HG03558 (cell line): ENCODE measurements at regions not wholly inside any gene's neighbourhood (a gene's known extent, or its start where the extent isn't known, plus 50 kb on each side); places are given as distances from the start of the nearest gene placed in this dataset.
"Not testable (repeated sequence)": the region's sequence is repeated elsewhere in the genome, so short reads cannot be mapped to it uniquely, and the experiment has no call there.

Experiments used
- ATAC-seq: cut with Tn5 transposase; IDR thresholded peaks from one replicate; pipeline ENCODE4 v1.9.1; 2021; ENCODE audit warnings: moderate number of reproducible peaks; ENCODE audit not compliant: unreplicated experiment; ENCODE audit errors: extremely low read depth

GRCh38 chr2:161480123-161480522, 64.0 kb downstream of the TBR1 start:
- no peak for ATAC-seq

GRCh38 chr2:161481619-161482018, 65.5 kb downstream of the TBR1 start:
- ATAC-seq: no peak

- ATAC-seq: no peak
These were observed 68.0 kb downstream of the TBR1 start for GRCh38 chr2:161484061-161484460.

GRCh38 chr2:161486111-161486510, 70.0 kb downstream of the TBR1 start:
- ATAC-seq: no peak

GRCh38 chr2:161488131-161488699, 72.1 kb downstream of the TBR1 start:
- no peak for ATAC-seq

GRCh38 chr2:161488879-161489278, 72.8 kb downstream of the TBR1 start:
- no peak for ATAC-seq

GRCh38 chr2:161500892-161501610, 85.0 kb downstream of the TBR1 start:
- ATAC-seq: peak; percentile 38

GRCh38 chr2:161502279-161502678, 86.2 kb downstream of the TBR1 start:
- ATAC-seq: not testable (repeated sequence)

- ATAC-seq: not testable (repeated sequence)
These were observed 88.7 kb downstream of the TBR1 start for GRCh38 chr2:161504628-161505289.

- ATAC-seq: not testable (repeated sequence)
These were observed 89.4 kb downstream of the TBR1 start for GRCh38 chr2:161505466-161505865.

- not testable (repeated sequence) for ATAC-seq
These were observed 97.4 kb downstream of the TBR1 start for GRCh38 chr2:161513295-161514032.

GRCh38 chr2:161522796-161523195, 101.4 kb upstream of the SLC4A10 start:
- ATAC-seq: no peak

GRCh38 chr2:161533218-161533617, 91.0 kb upstream of the SLC4A10 start:
- no peak for ATAC-seq

- no peak for ATAC-seq
These were observed 77.6 kb upstream of the SLC4A10 start for GRCh38 chr2:161546635-161547034.

- no peak for ATAC-seq
These were observed 77.1 kb upstream of the SLC4A10 start for GRCh38 chr2:161547130-161547529.

GRCh38 chr2:161552015-161552414, 72.2 kb upstream of the SLC4A10 start:
- no peak for ATAC-seq

GRCh38 chr2:161555826-161556225, 68.4 kb upstream of the SLC4A10 start:
- no peak for ATAC-seq

- ATAC-seq: no peak
These were observed 67.8 kb upstream of the SLC4A10 start for GRCh38 chr2:161556440-161556839.

- ATAC-seq: no peak
These were observed 66.7 kb upstream of the SLC4A10 start for GRCh38 chr2:161557538-161557937.

- no peak for ATAC-seq
These were observed 59.3 kb upstream of the SLC4A10 start for GRCh38 chr2:161564906-161565305.

- no peak for ATAC-seq
These were observed 54.8 kb upstream of the SLC4A10 start for GRCh38 chr2:161569401-161569800.
